ENCODE measurements at regions not wholly inside any gene's neighbourhood (a gene's known extent, or its start where the extent isn't known, plus 50 kb on each side); places are given as distances from the start of the nearest gene placed in this dataset.

GRCh38 chr3:117887901-117888300, 1146.7 kb downstream of the IGSF11 start:
- Histone ChIP-seq H3K9me3 (no peaks in the 10 kb centered on the region), H3K4me3 (no peak overlapping the region), H3K4me1 (peaks cover 0 to under 1% (median 0%) of the 10 kb centered on the region in 4 donors), H3K27ac (no peak overlapping the region), H3K27me3 (no peaks in the 10 kb centered on the region), H3K36me3 (no peaks in the 10 kb centered on the region)
- WGBS, 2 donors (ENCODE audit: low coverage in 1 of 2), result 49 to 65% methylated on average over 4 of the region's 4 CpGs
- in situ Hi-C loops (cut with MboI; ENCODE audit: low pct_ligation_motif_present in 1 of 4, low pct_unique_long_range_greater_than_20kb in 1 of 4, low sequenced_read_pairs in 3 of 4), result no loop called here
- DNase-seq, result no peak
- intact Hi-C loops (cut with DNase I; ENCODE audit: low total_unique reads), result no loop called here
- TF ChIP-seq POLR2A (IDR thresholded peaks at IDR 0.05) (no peak), POLR2AphosphoS5 (IDR thresholded peaks at IDR 0.05) (no peak), CTCF (IDR thresholded peaks at IDR 0.05) (no peak), EP300 (IDR thresholded peaks at IDR 0.05; ENCODE audit: low read depth) (no peak)

GRCh38 chr3:117892431-117892841, 1142.2 kb downstream of the IGSF11 start:
- no peak overlapping the region for H3K4me3 ChIP-seq
- no peaks in the 10 kb centered on the region for H3K36me3 ChIP-seq
- TF ChIP-seq EP300 (IDR thresholded peaks at IDR 0.05; ENCODE audit: low read depth), result no peak
- no peak for DNase-seq
- no peaks in the 10 kb centered on the region for H3K9me3 ChIP-seq
- H3K27ac ChIP-seq, result no peak overlapping the region
- intact Hi-C loops (cut with DNase I; ENCODE audit: low total_unique reads), result no loop called here
- peaks cover 0 to 3% (median 0%) of the 10 kb centered on the region in 4 donors for H3K4me1 ChIP-seq
- H3K27me3 ChIP-seq, result no peaks in the 10 kb centered on the region
- WGBS, 2 donors (ENCODE audit: low coverage in 1 of 2), result 69 to 92% methylated on average over 2 to 3 of the region's 3 CpGs
- in situ Hi-C loops (cut with MboI; ENCODE audit: low pct_ligation_motif_present in 1 of 4, low pct_unique_long_range_greater_than_20kb in 1 of 4, low sequenced_read_pairs in 3 of 4), result no loop called here

- H3K27ac ChIP-seq, result no peak overlapping the region
- no peak for TF ChIP-seq POLR2AphosphoS5 (IDR thresholded peaks at IDR 0.05)
- TF ChIP-seq POLR2A (IDR thresholded peaks at IDR 0.05), result no peak
- TF ChIP-seq EP300 (IDR thresholded peaks at IDR 0.05; ENCODE audit: low read depth), result no peak
- no peak for TF ChIP-seq CTCF (IDR thresholded peaks at IDR 0.05)
- no peaks in the 10 kb centered on the region for H3K9me3 ChIP-seq
- in situ Hi-C loops (cut with MboI; ENCODE audit: low pct_ligation_motif_present in 1 of 4, low pct_unique_long_range_greater_than_20kb in 1 of 4, low sequenced_read_pairs in 3 of 4) (no loop called here), intact Hi-C loops (cut with DNase I; ENCODE audit: low total_unique reads) (no loop called here)
- peaks cover 0 to 3% (median 0%) of the 10 kb centered on the region in 4 donors for H3K4me1 ChIP-seq
- no peak overlapping the region for H3K4me3 ChIP-seq
- H3K36me3 ChIP-seq, result no peaks in the 10 kb centered on the region
- no peaks in the 10 kb centered on the region for H3K27me3 ChIP-seq
- no peak for DNase-seq
Measured at GRCh38 chr3:117893001-117893400, 1141.6 kb downstream of the IGSF11 start.

GRCh38 chr3:117893638-117894037, 1141.0 kb downstream of the IGSF11 start:
- intact Hi-C loops (cut with DNase I; ENCODE audit: low total_unique reads) (no loop called here), in situ Hi-C loops (cut with MboI; ENCODE audit: low pct_ligation_motif_present in 1 of 4, low pct_unique_long_range_greater_than_20kb in 1 of 4, low sequenced_read_pairs in 3 of 4) (no loop called here)
- Histone ChIP-seq H3K4me3 (no peak overlapping the region), H3K9me3 (no peaks in the 10 kb centered on the region), H3K27ac (no peak overlapping the region), H3K4me1 (peaks cover 0 to 3% (median 0%) of the 10 kb centered on the region in 4 donors), H3K27me3 (no peaks in the 10 kb centered on the region), H3K36me3 (no peaks in the 10 kb centered on the region)
- TF ChIP-seq POLR2A (IDR thresholded peaks at IDR 0.05) (no peak), EP300 (IDR thresholded peaks at IDR 0.05; ENCODE audit: low read depth) (no peak), CTCF (IDR thresholded peaks at IDR 0.05) (no peak), POLR2AphosphoS5 (IDR thresholded peaks at IDR 0.05) (no peak)
- WGBS, 2 donors (ENCODE audit: low coverage in 1 of 2), result 38 to 46% methylated on average over 2 of the region's 2 CpGs
- no peak for DNase-seq

All from transverse colon (tissue), 4 donors.